GM12873 (cell line): ENCODE measurements at regions not wholly inside any gene's neighbourhood (a gene's known extent, or its start where the extent isn't known, plus 50 kb on each side); places are given as distances from the start of the nearest gene placed in this dataset.

Experiments used
- TF ChIP-seq, protein P1 (sequence below): IDR thresholded peaks from 2 replicates; pipeline ENCODE4 v1.5.1; 2012; ENCODE audit warnings: low read depth, mild to moderate bottlenecking, moderate library complexity, low read length, control low read depth; ENCODE audit not compliant: insufficient read depth; ENCODE audit errors: missing control alignments

DNA sequence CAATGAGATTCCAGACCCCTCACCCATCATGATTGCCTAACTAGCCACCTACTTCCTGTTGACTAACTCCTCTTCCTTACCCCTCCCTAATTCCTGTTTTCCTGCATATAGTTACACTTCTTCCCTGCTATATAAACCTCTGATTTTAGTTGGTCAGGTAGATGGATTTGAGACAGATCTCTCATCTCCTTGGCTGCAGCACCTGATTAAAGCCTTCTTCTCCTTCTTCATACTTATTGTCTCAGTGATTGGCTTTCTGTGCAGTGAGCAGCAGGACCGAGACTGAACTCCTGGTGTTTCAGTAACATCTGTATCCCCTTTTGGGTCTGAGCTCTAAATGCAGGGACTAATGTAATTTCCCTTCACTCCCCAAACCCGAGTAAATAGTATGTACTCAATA, 51.7 kb upstream of the ATXN1 start:
- TF ChIP-seq, protein P1, sequence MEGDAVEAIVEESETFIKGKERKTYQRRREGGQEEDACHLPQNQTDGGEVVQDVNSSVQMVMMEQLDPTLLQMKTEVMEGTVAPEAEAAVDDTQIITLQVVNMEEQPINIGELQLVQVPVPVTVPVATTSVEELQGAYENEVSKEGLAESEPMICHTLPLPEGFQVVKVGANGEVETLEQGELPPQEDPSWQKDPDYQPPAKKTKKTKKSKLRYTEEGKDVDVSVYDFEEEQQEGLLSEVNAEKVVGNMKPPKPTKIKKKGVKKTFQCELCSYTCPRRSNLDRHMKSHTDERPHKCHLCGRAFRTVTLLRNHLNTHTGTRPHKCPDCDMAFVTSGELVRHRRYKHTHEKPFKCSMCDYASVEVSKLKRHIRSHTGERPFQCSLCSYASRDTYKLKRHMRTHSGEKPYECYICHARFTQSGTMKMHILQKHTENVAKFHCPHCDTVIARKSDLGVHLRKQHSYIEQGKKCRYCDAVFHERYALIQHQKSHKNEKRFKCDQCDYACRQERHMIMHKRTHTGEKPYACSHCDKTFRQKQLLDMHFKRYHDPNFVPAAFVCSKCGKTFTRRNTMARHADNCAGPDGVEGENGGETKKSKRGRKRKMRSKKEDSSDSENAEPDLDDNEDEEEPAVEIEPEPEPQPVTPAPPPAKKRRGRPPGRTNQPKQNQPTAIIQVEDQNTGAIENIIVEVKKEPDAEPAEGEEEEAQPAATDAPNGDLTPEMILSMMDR, result no peak

DNA sequence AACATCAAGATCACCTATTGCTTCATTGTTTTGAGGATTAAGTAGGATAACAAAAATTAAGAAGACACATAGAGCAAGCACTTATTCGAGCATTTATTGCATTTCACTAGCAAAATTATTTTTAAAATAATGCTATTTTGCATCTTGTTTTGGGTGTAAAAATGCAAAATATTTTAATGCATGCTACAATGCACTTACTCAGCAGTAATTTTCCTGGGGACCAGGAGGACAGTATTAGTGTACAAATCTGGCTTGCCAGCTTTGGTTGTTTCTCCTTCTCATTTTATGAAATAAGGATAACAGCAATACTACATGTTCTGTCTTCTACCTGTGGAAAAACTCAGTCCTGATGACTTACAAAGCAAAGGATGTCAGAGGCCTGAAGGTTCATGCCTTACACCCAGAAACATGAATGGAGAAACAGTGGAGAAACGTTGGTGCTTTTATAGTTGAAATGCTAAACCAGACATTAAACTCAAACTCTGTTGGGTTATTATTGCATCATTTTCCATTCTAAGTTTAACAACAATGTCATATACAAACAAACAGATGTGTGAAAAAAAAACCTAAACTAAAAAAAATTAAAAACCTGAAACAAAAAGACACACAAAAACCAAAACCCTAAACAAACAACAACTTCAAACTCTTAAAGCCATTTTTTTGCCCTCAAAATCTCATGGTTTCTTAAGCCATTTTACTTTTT, 50.2 kb upstream of the ATXN1 start:
- TF ChIP-seq, protein P1, result no peak
